DOHH2 (cell line): ENCODE measurements at regions not wholly inside any gene's neighbourhood (a gene's known extent, or its start where the extent isn't known, plus 50 kb on each side); places are given as distances from the start of the nearest gene placed in this dataset.

Experiments
- CTCF ChIP-seq: fragments of 200-600 bp; sonication (generic); IDR thresholded peaks from one replicate; pipeline ENCODE4 v1.5.1; 2014; ENCODE audit warnings: antibody characterized with exemption, mild to moderate bottlenecking, low read depth, low read length; ENCODE audit not compliant: poor library complexity, severe bottlenecking
- EZH2phosphoT487 ChIP-seq: fragments of 200-600 bp; sonication (generic); IDR thresholded peaks from 2 replicates; pipeline ENCODE4 v1.6.1; 2017; ENCODE audit warnings: borderline replicate concordance, mild to moderate bottlenecking, antibody characterized with exemption, low read length, moderate library complexity, mixed read lengths

DNA sequence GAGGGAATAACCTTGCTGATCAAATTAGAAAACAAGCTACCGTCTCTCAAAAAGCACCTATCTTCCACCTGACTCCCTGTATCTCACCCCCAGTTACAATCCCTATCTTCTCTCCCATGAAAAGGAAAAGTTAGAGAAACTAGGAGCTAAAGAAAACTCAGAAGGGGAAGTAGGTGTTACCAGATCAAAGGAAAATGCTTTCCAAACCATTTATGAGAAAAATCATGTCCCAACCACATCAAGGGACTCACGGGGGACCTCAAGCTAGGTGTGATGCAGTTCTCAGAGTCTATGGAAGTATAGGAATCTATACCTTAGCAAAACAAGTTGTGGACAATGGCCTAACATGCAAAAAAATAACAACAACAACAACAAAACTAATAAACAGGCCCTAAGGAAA lies 135.5 kb upstream of the RMP24 start:
- TF ChIP-seq CTCF (no peak), EZH2phosphoT487 (no peak)
